Nephron progenitor cell (in vitro differentiated cells): ENCODE measurements at regions not wholly inside any gene's neighbourhood (a gene's known extent, or its start where the extent isn't known, plus 50 kb on each side); places are given as distances from the start of the nearest gene placed in this dataset.

Experiments
- DNase-seq: peaks from one replicate; pipeline ENCODE4 v3.0.0; 2021
- H3K27ac Mint-ChIP-seq: 2 replicates; pipeline ENCODE4 v1.8.0; 2021; ENCODE audit warnings: mild to moderate bottlenecking, moderate library complexity, mixed read lengths
- H3K27me3 Mint-ChIP-seq: 2 replicates; pipeline ENCODE4 v1.8.0; 2021; ENCODE audit warnings: mild to moderate bottlenecking, low read depth, mixed read lengths; ENCODE audit not compliant: poor library complexity
- H3K36me3 Mint-ChIP-seq: 2 replicates; pipeline ENCODE4 v1.8.0; 2021; ENCODE audit warnings: low read depth, mixed read lengths
- H3K4me1 Mint-ChIP-seq: 2 replicates; pipeline ENCODE4 v1.8.0; 2021; ENCODE audit warnings: mixed read lengths
- H3K4me3 Mint-ChIP-seq: 2 replicates; pipeline ENCODE4 v1.8.0; 2021; ENCODE audit warnings: mild to moderate bottlenecking, moderate library complexity, mixed read lengths
- H3K9me3 Mint-ChIP-seq: 2 replicates; pipeline ENCODE4 v1.8.0; 2021; ENCODE audit warnings: mild to moderate bottlenecking, moderate library complexity, mixed read lengths
- TF ChIP-seq, protein P1 (sequence below): fragments of 200-600 bp; sonication (generic); IDR thresholded peaks from 2 replicates; pipeline ENCODE4 v1.5.0; 2021; ENCODE audit warnings: antibody characterized with exemption

DNA sequence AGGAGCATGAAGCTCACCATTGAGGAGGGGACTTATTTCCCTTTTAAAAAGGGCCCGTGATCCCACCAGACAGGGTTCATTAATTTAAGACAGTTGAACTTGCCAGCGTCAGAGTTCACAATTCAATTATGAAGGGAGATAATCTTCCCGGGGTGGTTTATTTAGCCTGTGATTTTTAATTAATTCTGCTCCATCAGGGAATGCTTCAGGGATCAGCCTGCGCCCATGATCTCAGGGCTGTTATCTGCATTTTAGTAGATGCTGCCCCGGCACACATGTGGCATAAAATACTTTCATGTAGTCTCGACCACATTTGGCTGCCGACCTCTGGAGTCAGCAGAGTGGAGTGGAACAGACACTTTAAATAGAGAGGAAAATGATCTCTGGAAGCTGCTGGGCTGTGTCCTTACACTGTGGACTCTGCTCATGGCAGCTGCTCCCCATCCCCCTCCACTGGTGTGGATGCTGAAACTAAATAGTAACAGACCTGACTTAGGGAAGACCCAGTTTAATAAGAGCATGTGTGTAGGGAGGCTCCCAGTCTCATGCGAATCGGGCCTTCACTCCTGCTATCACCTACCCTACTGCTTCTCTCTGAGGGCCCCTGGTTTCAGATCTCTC, 256.9 kb downstream of the TEX29 start:
- no peak for DNase-seq
- Mint-ChIP-seq H3K4me1 (peaks cover 29% of the 10 kb centered on the region), H3K36me3 (peaks cover 19% of the 10 kb centered on the region), H3K27ac (peak overlapping the region; percentile 64), H3K9me3 (peaks cover 65% of the 10 kb centered on the region), H3K27me3 (no peaks in the 10 kb centered on the region), H3K4me3 (no peak overlapping the region)
- TF ChIP-seq, protein P1, sequence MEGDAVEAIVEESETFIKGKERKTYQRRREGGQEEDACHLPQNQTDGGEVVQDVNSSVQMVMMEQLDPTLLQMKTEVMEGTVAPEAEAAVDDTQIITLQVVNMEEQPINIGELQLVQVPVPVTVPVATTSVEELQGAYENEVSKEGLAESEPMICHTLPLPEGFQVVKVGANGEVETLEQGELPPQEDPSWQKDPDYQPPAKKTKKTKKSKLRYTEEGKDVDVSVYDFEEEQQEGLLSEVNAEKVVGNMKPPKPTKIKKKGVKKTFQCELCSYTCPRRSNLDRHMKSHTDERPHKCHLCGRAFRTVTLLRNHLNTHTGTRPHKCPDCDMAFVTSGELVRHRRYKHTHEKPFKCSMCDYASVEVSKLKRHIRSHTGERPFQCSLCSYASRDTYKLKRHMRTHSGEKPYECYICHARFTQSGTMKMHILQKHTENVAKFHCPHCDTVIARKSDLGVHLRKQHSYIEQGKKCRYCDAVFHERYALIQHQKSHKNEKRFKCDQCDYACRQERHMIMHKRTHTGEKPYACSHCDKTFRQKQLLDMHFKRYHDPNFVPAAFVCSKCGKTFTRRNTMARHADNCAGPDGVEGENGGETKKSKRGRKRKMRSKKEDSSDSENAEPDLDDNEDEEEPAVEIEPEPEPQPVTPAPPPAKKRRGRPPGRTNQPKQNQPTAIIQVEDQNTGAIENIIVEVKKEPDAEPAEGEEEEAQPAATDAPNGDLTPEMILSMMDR: no peak

DNA sequence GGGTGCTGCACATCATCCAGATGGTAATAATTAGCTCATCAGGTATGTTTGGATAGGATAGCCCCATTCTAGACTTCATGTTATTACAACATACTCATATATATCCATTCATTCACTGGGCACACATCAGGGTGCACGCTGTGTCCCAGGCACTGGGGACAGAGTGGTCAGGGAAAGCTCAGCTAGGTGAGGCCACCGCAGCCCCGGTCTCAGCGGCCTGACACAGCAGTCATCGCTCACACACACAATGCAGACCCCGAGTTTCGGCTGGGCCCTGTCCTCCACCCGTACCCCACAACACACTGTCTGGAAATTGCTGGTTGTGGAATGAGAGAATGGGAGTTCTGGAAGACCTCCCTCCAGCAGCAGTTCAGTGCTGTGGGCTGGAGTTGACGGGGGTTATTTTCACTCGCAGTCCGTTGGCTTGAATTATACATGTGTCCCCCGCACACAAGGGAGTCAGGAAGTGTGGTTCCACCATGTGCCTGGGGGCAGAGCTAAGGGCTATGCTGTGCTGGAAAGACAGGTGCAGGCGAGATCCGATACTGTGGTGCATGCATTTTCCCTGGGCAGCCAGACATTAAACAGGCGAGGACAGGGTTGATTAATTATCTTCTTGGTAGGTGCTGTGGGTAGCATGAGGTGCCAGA, 257.6 kb downstream of the TEX29 start:
- H3K27ac Mint-ChIP-seq: no peak overlapping the region
- peaks cover 57% of the 10 kb centered on the region for H3K9me3 Mint-ChIP-seq
- no peak for DNase-seq
- peaks cover 19% of the 10 kb centered on the region for H3K36me3 Mint-ChIP-seq
- H3K27me3 Mint-ChIP-seq: peaks cover 4% of the 10 kb centered on the region
- TF ChIP-seq, protein P1: no peak
- peaks cover 31% of the 10 kb centered on the region for H3K4me1 Mint-ChIP-seq
- H3K4me3 Mint-ChIP-seq: no peak overlapping the region

DNA sequence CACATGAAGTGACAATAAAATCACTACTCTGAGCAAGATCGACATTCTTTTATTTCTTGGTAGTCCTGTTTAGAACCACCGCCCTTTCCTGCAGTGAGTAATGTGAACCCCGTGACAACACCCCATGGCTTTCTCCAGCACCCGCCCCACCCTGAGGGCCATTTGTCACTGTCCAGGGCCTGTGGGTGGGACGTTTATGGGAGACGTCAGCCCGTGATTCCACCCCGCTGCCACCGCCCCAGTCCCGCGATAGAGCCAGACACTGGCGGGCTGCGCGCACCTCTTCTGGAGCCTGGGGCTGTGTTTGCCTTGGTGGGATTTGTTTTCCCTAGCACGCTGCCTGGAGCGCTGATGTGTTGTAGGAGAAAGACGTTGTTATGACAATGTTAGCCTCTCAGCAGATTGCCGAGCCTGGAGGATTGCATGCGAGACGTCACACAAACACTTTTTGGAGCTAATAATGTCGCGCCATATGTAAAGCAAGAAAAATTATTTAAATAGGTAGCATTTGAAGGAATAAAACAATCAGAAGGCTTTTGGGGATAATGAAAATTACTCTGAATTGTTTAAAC, 263.7 kb downstream of the TEX29 start:
- Mint-ChIP-seq H3K27me3 (peaks cover 12% of the 10 kb centered on the region), H3K4me1 (peaks cover 32% of the 10 kb centered on the region), H3K36me3 (peaks cover 7% of the 10 kb centered on the region), H3K9me3 (peaks cover 24% of the 10 kb centered on the region), H3K4me3 (no peak overlapping the region), H3K27ac (no peak overlapping the region)
- TF ChIP-seq, protein P1: no peak
- DNase-seq: no peak

DNA sequence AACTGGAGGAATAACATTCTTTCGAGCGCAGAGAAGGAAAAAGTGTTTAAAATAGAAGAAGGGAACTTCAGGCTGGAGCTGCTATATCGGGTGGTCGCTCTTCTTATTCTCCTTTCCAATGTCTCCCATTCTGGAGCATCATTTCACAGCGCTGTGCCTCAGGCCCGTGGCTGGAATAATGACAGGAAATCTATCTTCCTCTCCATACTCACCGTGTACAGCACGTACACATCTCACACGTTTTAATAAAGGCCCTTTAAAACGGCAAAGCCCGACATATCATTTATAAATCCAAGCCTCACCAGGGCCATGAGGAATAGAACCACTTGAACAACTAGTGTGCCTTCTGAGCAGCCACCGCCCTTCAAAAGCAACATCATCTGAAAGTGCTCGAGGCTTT, 264.4 kb downstream of the TEX29 start:
- Mint-ChIP-seq H3K27ac (no peak overlapping the region), H3K36me3 (peaks cover under 1% of the 10 kb centered on the region), H3K4me3 (no peak overlapping the region), H3K4me1 (peaks cover 32% of the 10 kb centered on the region), H3K9me3 (peaks cover 17% of the 10 kb centered on the region), H3K27me3 (peaks cover 12% of the 10 kb centered on the region)
- DNase-seq: no peak
- TF ChIP-seq, protein P1: no peak

DNA sequence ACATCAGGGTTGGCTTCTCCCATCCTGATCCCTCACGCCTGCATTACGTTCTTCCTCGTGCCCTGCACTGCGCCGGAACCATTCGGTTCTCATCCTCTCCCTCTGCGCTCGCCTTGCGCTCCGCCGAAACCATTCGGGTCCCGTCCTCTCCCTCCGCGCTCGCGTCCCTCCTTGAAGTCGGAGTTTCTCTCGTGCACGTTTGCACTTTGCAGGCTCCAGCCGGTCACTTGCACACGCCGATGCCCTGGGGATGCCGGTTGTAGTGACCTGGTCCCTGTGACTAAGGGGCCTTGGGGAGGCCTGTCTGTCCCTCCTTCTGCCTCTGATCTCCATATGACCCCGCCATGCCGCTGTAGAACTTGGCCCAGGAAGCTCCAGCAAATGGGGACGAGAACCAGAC, 265.8 kb downstream of the TEX29 start:
- H3K4me3 Mint-ChIP-seq: no peak overlapping the region
- no peaks in the 10 kb centered on the region for H3K36me3 Mint-ChIP-seq
- H3K9me3 Mint-ChIP-seq: peaks cover 8% of the 10 kb centered on the region
- no peak for DNase-seq
- TF ChIP-seq, protein P1: no peak
- no peak overlapping the region for H3K27ac Mint-ChIP-seq
- peaks cover 32% of the 10 kb centered on the region for H3K4me1 Mint-ChIP-seq
- peaks cover 12% of the 10 kb centered on the region for H3K27me3 Mint-ChIP-seq
